ENCODE measurements at regions not wholly inside any gene's neighbourhood (a gene's known extent, or its start where the extent isn't known, plus 50 kb on each side); places are given as distances from the start of the nearest gene placed in this dataset.

DNA sequence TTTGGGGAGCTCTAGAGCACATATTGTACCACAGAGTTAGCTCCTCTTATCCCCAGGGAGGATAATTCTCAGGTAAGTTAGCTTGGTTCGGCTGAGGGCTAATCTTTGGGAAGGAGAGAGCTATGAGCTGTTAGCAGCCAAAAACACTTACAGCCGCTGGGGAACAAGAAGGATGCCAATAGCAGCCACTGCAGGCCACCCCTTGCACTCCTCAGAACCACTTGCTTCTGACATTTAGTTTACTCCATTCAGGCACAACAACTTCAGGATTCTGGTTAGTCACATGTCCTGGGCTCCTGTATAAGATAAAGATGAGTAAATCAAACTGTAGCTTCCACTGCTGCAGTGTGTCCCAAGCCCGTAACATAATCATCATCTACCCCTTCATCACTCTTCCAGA, 212.6 kb upstream of the ADGRL2 start:
- intact Hi-C loops (cut with DNase I): no loop called here
- no peak for DNase-seq

- no peak for DNase-seq
- intact Hi-C loops (cut with DNase I): no loop called here
Observed at GRCh38 chr1:81587426-81587825, 213.3 kb upstream of the ADGRL2 start.

GRCh38 chr1:81585371-81585770, 215.4 kb upstream of the ADGRL2 start:
- DNase-seq: no peak
- intact Hi-C loops (cut with DNase I): no loop called here

DNA sequence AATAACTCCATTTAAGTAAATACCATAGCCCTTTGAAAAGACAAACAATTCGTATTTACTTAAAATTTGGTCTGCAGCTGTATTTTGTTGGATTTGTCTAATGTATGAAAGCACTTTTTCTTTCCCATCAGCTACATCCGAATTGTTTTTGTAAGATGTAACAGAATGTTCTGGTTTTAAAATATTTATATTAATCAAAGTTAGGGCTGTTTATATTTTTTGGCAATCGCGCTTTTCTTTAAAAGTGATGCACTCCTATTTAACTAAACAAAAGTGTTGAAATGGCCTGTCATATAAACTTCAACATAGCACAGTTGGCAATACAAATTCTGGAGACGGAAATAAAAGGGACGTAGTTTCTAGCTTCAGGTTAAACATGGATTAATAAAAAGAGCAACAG, 216.3 kb upstream of the ADGRL2 start:
- DNase-seq: no peak
- intact Hi-C loops (cut with DNase I): no loop called here

GRCh38 chr1:81583878-81584277, 216.9 kb upstream of the ADGRL2 start:
- intact Hi-C loops (cut with DNase I): no loop called here
- DNase-seq: no peak

DNA sequence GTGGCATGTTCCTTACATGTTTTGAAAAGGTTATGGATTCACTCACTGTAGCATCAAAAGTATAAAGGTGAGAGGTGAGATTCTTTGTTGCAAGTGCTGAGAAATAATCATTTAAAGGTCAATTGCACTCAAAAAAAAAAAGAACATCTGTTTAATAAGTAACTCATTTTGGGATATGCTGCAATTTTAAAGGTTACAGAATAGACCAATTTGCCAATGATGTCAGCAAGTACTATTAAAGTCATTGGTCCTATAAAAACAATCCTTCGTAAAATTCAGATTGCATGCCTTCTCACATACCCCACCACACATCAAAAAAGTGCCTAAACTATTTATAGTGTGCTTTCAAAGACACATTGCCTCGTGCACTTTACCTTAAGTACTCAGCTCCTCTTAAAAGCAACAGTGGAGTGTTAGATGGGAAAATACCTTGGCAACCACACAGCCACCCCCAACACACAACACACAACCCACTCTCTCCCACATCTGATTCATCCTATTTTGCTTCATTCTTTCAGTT, 218.2 kb upstream of the ADGRL2 start:
- DNase-seq: peak in 8 of 42 donors; percentile 4 to 30 (median 10)
- intact Hi-C loops (cut with DNase I): no loop called here

DNA sequence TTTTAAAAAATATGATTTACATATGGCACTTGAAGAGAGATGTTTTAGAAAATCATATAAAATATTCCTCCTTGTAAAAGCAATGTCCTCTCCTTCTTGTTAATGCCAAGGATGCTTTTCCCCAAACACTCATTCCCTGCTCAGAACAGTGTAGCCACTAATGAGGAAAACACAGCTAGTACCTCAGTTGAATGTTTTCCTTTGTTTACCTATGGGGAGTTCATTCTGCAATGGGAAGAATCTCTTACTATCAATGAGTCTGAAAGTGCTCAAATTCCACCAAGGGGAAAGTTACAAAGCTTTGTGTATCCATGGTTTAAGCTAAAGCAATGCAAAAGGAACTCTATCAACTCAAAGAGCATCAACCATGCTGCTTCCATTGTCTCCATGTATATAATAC, 221.9 kb upstream of the ADGRL2 start:
- intact Hi-C loops (cut with DNase I): no loop called here
- DNase-seq: no peak

DNA sequence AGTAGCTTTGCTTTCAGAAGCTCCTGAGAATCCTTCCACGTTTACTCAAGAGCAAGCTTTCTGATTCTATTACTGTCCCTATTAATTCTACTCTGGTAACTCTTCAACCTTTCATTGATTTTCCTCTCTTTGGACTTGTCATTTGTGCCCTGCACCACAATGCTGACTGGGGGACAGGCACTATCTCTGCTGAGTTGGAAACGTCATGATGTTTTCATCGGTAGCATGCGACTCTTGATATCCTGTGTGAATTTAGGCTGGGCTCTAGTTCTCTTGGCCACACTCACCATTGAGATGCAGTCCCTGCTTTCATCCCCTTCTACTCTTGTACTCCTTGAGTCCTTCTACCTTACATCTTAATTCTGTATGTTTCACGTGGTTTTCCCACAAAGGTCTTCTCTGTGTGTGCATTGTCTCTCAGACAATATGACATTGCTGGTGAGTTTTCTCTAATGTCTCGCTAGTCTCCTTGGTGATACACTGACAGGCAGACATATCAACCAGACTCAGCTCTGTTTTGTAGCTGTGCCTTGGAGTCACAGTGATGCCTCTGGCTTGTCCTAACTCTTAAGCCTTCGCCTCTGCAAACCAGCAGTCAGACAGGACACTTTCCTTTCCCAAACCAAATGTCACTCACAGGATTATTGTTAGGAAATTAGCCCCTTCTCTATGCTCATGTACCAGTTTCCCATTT, 223.6 kb upstream of the ADGRL2 start:
- no peak for DNase-seq
- intact Hi-C loops (cut with DNase I): no loop called here

- intact Hi-C loops (cut with DNase I): no loop called here
Observed at GRCh38 chr1:81574408-81574807, 226.3 kb upstream of the ADGRL2 start.

GRCh38 chr1:81573458-81573857, 227.3 kb upstream of the ADGRL2 start:
- DNase-seq: no peak
- intact Hi-C loops (cut with DNase I): no loop called here

More at GRCh38 chr1:81574408-81574807, 226.3 kb upstream of the ADGRL2 start:
- DNase-seq: peak in 1 of 42 donors; percentile 36

DNA sequence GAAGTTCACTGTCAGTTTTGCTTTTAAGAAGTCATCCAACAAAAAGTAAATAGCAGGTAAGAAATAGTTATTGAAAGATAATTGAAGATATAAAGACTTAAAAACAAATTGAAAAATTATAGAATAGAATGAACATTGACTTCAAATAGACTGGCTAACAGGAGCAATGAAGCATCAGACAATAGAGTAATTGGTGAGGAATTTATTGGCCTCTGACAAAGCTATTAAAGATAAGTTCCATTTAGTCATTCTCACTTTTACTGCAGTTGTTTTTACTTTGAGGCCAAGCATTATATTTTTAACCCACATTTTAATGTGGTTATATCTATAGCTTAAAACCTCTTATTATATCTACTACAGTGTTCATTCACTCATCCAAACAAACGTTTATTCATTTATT, 228.8 kb upstream of the ADGRL2 start:
- no peak for DNase-seq

GRCh38 chr1:81569761-81570160, 231.0 kb upstream of the ADGRL2 start:
- no peak for DNase-seq
- intact Hi-C loops (cut with DNase I): no loop called here

More for the DNA sequence above, 228.8 kb upstream of the ADGRL2 start:
- intact Hi-C loops (cut with DNase I): no loop called here

GRCh38 chr1:81563632-81564031, 237.1 kb upstream of the ADGRL2 start:
- intact Hi-C loops (cut with DNase I): no loop called here
- no peak for DNase-seq

- no peak for DNase-seq
- intact Hi-C loops (cut with DNase I): no loop called here
Observed at GRCh38 chr1:81562934-81563333, 237.8 kb upstream of the ADGRL2 start.

GRCh38 chr1:81560629-81561028, 240.1 kb upstream of the ADGRL2 start:
- DNase-seq: no peak
- intact Hi-C loops (cut with DNase I): no loop called here

GRCh38 chr1:81559662-81560350, 240.9 kb upstream of the ADGRL2 start:
- intact Hi-C loops (cut with DNase I): no loop called here
- no peak for DNase-seq

GRCh38 chr1:81558291-81559076, 242.2 kb upstream of the ADGRL2 start:
- DNase-seq: no peak
- intact Hi-C loops (cut with DNase I): no loop called here

GRCh38 chr1:81556968-81557367, 243.8 kb upstream of the ADGRL2 start:
- no peak for DNase-seq
- intact Hi-C loops (cut with DNase I): no loop called here

DNA sequence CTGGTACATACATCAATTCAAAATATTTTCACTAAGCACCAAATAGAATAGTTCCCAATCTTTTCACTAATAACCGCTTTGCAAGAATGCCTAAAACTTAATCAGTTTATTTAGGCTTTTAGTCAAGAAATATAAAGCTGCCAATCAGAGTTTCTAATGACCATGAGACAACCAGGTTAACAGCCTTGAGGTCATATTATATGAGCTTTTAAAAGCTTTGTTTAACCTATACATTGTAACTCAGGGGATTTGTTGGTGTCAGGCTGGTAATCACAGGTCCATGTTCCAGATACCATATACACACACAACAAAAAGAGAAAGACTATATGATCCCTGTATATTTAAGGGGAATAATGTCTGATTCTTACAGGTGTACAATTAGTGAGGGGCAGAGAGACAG, 246.2 kb upstream of the ADGRL2 start:
- DNase-seq: no peak
- intact Hi-C loops (cut with DNase I): no loop called here

- no peak for DNase-seq
- intact Hi-C loops (cut with DNase I): no loop called here
Observed at GRCh38 chr1:81554108-81554507, 246.6 kb upstream of the ADGRL2 start.
